ENCODE measurements at regions not wholly inside any gene's neighbourhood (a gene's known extent, or its start where the extent isn't known, plus 50 kb on each side); places are given as distances from the start of the nearest gene placed in this dataset.

DNA sequence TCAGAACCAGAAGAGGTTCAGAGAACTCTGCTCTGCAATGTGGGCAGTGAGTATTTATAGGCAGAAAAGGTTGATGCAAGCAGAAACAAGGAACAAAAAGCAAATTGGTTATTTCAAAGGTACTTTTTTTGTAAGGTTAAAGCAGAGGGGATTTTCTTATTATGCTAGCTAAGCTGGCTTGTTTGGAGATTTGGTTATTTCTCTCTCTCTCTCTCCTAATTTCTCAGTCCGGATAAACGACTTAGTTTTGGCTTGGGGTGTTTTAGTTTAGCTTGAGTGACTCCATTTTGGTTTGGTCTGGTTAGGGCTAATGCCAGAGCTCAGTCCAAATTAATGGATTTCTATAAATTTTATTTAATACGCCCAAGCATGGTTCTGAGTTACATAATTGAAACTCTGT lies 566.8 kb downstream of the SH2D4B start:
- TF ChIP-seq, protein P1, sequence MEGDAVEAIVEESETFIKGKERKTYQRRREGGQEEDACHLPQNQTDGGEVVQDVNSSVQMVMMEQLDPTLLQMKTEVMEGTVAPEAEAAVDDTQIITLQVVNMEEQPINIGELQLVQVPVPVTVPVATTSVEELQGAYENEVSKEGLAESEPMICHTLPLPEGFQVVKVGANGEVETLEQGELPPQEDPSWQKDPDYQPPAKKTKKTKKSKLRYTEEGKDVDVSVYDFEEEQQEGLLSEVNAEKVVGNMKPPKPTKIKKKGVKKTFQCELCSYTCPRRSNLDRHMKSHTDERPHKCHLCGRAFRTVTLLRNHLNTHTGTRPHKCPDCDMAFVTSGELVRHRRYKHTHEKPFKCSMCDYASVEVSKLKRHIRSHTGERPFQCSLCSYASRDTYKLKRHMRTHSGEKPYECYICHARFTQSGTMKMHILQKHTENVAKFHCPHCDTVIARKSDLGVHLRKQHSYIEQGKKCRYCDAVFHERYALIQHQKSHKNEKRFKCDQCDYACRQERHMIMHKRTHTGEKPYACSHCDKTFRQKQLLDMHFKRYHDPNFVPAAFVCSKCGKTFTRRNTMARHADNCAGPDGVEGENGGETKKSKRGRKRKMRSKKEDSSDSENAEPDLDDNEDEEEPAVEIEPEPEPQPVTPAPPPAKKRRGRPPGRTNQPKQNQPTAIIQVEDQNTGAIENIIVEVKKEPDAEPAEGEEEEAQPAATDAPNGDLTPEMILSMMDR (conservative IDR thresholded peaks at IDR 0.05; ENCODE audit: low read depth, low read length): no peak
- no peak for DNase-seq (ENCODE audit: low read depth)
- H3K4me3 ChIP-seq (ENCODE audit: low read length): no peak overlapping the region

DNA sequence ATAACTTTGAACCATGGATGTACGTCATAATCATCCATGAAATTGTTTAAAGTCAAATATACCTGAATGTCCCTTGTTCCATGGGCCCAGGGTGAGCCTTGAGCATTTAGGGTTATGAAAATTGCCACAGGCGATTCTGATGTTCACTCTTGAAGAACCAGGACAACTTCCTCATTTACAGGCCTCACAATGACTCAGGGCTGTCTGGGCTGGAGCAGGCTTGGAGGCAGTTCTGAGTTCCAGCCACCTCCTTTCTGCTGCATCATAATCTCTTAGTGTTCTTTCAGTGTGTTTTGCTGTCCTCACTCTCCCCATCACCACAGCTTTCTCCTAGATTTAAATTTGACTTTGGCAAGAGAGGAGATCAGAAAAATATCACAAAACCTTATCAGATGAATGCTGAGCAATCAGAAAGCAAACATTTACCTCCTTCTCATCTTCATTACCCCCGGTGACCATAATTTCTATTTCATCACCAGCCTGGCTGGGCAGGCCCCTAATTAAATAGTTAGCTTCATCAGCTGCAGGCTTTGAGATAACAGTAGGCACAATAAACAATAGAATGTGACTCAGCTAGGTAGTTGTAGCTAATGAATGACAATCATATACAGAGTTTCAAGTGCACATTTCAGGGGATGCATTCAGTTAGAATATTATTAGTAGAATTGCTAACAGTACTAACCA lies 571.0 kb downstream of the SH2D4B start:
- TF ChIP-seq, protein P1 (conservative IDR thresholded peaks at IDR 0.05; ENCODE audit: low read depth, low read length): no peak
- no peak overlapping the region for H3K4me3 ChIP-seq (ENCODE audit: low read length)
- no peak for DNase-seq (ENCODE audit: low read depth)

DNA sequence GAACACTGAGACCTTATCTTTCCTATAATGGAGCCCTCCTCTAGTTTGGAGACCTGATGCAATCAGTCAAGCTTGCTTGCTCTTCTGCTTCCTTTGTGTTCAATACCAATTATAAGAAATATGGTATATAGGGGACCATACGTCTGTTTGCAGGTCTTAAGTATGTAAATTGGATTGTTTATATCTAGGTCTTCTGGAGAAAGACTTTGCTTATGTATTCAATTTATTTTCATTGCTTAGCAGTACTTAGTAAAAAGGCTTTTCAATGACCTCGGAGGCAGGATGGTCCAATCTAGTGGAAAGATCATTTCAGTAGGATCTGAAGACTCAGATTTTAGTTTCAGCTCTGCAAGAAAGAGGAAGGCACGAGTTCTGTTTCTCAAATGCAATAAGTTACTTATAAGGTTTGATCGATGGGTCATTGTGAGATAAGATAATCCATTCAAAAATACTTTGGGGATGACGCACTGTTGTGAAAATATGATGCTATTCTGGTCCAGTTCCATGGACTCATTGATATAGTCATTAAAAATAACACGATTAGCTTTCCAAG lies 571.6 kb downstream of the SH2D4B start:
- TF ChIP-seq, protein P1 (conservative IDR thresholded peaks at IDR 0.05; ENCODE audit: low read depth, low read length): no peak
- no peak overlapping the region for H3K4me3 ChIP-seq (ENCODE audit: low read length)
- no peak for DNase-seq (ENCODE audit: low read depth)

DNA sequence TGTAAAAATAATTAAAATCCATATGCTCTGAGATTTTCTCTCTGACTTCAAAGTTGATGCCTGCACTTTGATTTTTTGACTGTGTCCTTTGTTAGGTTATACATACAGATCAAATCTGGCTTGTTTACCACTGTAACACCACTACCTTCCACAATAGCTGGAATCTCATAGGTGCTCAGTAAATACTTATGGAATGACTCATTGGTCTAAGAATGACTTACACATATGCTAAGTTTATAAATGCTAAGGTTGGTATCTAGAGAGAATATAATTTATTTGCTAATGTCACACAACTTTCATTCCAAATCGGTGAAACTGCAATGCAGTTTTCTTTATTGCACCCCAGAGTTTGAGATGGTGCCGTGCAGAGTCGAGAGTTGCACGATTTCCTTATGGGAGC lies 578.5 kb downstream of the SH2D4B start:
- no peak overlapping the region for H3K4me3 ChIP-seq (ENCODE audit: low read length)
- TF ChIP-seq, protein P1 (conservative IDR thresholded peaks at IDR 0.05; ENCODE audit: low read depth, low read length): no peak
- peak; percentile 12 for DNase-seq (ENCODE audit: low read depth)

DNA sequence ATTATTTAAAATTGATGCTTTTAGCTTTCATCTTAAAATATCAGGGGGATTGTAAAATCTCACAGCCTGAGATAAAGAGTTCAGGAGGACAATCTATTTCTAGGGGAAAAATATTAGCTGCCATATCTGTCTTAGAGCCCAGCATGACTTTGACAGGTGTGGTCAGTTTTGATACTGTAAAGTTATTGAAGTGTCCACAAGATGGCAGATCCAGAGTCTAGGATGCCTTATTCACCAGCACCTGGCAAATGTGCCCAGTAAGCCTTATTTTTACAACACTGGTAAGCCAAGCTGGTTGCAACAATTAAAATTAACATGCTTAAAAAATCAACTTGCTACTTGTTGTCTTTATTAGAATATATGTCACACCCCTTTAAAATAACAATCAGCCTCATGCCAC lies 579.3 kb downstream of the SH2D4B start:
- H3K4me3 ChIP-seq (ENCODE audit: low read length): no peak overlapping the region
- TF ChIP-seq, protein P1 (conservative IDR thresholded peaks at IDR 0.05; ENCODE audit: low read depth, low read length): no peak
- no peak for DNase-seq (ENCODE audit: low read depth)

DNA sequence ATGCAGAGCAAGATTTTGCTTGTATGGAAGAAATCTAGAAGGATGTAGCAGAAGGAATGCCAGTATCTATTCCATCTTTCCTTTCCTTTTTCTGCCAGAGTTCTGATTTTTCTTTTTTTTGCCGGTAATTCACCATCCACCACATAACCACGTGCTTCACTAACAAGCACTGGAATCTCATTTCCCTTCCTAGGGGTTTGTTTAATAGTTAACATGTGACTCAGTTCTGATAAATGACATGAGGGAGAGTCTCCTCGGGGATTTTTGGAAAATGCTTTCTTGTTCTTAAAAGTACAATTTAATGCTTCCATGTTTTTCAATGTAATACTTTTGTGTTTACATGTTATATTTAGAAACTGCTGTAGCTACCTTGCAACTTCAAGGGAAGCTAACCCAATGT lies 590.2 kb downstream of the SH2D4B start:
- DNase-seq (ENCODE audit: low read depth): no peak
- TF ChIP-seq, protein P1 (conservative IDR thresholded peaks at IDR 0.05; ENCODE audit: low read depth, low read length): no peak
- no peak overlapping the region for H3K4me3 ChIP-seq (ENCODE audit: low read length)

DNA sequence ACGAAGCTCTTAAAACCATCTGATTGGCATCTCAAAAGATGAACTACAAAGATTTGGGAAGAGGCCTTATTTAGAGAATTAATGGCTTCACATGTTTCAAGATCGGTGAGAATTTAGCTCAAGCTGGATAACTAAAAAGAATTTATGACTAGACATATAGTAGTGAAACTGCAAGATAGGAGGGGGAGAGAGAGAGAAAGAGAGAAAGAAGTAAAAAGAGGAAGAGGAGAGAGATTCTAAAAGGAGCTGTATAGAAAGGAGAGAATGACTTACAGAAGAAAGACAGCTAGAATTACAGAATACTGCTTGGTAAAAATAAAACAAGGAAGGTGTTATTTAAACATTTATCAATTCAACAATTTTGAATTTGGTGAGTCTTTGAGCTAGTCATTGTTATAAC lies 592.3 kb downstream of the SH2D4B start:
- no peak overlapping the region for H3K4me3 ChIP-seq (ENCODE audit: low read length)
- no peak for DNase-seq (ENCODE audit: low read depth)
- TF ChIP-seq, protein P1 (conservative IDR thresholded peaks at IDR 0.05; ENCODE audit: low read depth, low read length): no peak

Data from retinal pigment epithelial cell (primary cell).